ENCODE measurements at regions not wholly inside any gene's neighbourhood (a gene's known extent, or its start where the extent isn't known, plus 50 kb on each side); places are given as distances from the start of the nearest gene placed in this dataset.

GRCh38 chr1:110750562-110750961 lies 75.8 kb upstream of the KCNA3 start:
- no peak overlapping the region for H3K4me2 ChIP-seq (ENCODE audit: insufficient read depth, low read length)
- no peak overlapping the region for H3K9ac ChIP-seq (replicated peaks; ENCODE audit: extremely low read depth, insufficient read depth, low read length)
- DNase-seq (ENCODE audit: low read depth, low spot score), result no peak
- H3K9me1 ChIP-seq (replicated peaks; ENCODE audit: control insufficient read depth, extremely low read depth, insufficient read depth, low read length), result no peaks in the 10 kb centered on the region
- BruUV-seq (replicated peaks), result no TSS peak
- H3K9me3 ChIP-seq (replicated peaks; ENCODE audit: control insufficient read depth, insufficient read depth, low read length), result no peaks in the 10 kb centered on the region
- POLR2A ChIA-PET, result no interaction called here
- no peak for TF ChIP-seq POLR2AphosphoS5 (IDR thresholded peaks at IDR 0.05; ENCODE audit: insufficient read depth, low read depth, low read length)
- no peak for TF ChIP-seq MYC (IDR thresholded peaks at IDR 0.05; ENCODE audit: low read depth, low read length)
- no peak for TF ChIP-seq MAX (IDR thresholded peaks at IDR 0.05; ENCODE audit: insufficient read depth, insufficient read length)
- TF ChIP-seq JUN (IDR thresholded peaks at IDR 0.05; ENCODE audit: borderline replicate concordance, insufficient read depth, insufficient read length, low read depth), result no peak
- no peak for TF ChIP-seq POLR2A (IDR thresholded peaks at IDR 0.05; ENCODE audit: low read depth, low read length)
- TF ChIP-seq EZH2 (IDR thresholded peaks at IDR 0.05; ENCODE audit: borderline replicate concordance, low read depth, low read length, severe bottlenecking), result no peak
- no peak for TF ChIP-seq GATA2 (IDR thresholded peaks at IDR 0.05; ENCODE audit: insufficient read depth, insufficient read length, low read depth, low read length)
- TF ChIP-seq FOS (IDR thresholded peaks at IDR 0.05; ENCODE audit: borderline replicate concordance, insufficient read depth, low read length), result no peak
- TF ChIP-seq CTCF (IDR thresholded peaks at IDR 0.05; ENCODE audit: extremely low read depth in 1 of 2, insufficient read depth in 1 of 2, low read depth in 1 of 2, low read length in 2 of 2), result no peak
- CTCF ChIA-PET, result interaction anchor here (0.7 to 1.7 kb wide), 3 partner anchors 15 to 280 kb away, joined by 3 to 9 read pairs (median 6); no protein-coding TSS in a partner anchor
- H3K79me2 ChIP-seq (ENCODE audit: control insufficient read depth, insufficient read depth, low read length), result no peaks in the 10 kb centered on the region
- intact Hi-C loops (cut with micrococcal nuclease), result no loop called here
- no peaks in the 10 kb centered on the region for H4K20me1 ChIP-seq (replicated peaks; ENCODE audit: control insufficient read depth, extremely low read depth, insufficient read depth, low read length)
- H3K36me3 ChIP-seq (ENCODE audit: control insufficient read depth in 2 of 2, extremely low read depth in 1 of 2, insufficient read depth in 2 of 2, low read length in 2 of 2), result no peaks in the 10 kb centered on the region
- H3K4me3 ChIP-seq (replicated peaks in 1 of 3; ENCODE audit: insufficient read depth in 1 of 3, low read depth in 1 of 3, low read length in 3 of 3), result no peak overlapping the region
- H3K27ac ChIP-seq (ENCODE audit: insufficient read depth, low read depth, low read length), result no peak overlapping the region
- no peaks in the 10 kb centered on the region for H3K4me1 ChIP-seq (ENCODE audit: control insufficient read depth, extremely low read depth, insufficient read depth, low read length)
- H2AFZ ChIP-seq (ENCODE audit: low read depth, low read length), result no peak overlapping the region
- dilution Hi-C loops (cut with MboI; ENCODE audit: extremely low pct_ligation_motif_present, low sequenced_read_pairs), result no loop called here
- H3K27me3 ChIP-seq (ENCODE audit: control insufficient read depth in 2 of 2, insufficient read depth in 2 of 2, low read length in 2 of 2), result no peaks in the 10 kb centered on the region
- no peak for FAIRE-seq

Data from endothelial cell of umbilical vein (primary cell).